BLaER1 treated with 17β-estradiol and CSF1 and Interleukin-3, amounts not matched to agents 10 nM and 100 nM (cell line): ENCODE measurements at regions not wholly inside any gene's neighbourhood (a gene's known extent, or its start where the extent isn't known, plus 50 kb on each side); places are given as distances from the start of the nearest gene placed in this dataset.
"Not testable (repeated sequence)": the region's sequence is repeated elsewhere in the genome, so short reads cannot be mapped to it uniquely, and the experiment has no call there.

Source experiments
- H3K27ac ChIP-seq, 11 experiments: shearing (Covaris generic); formaldehyde crosslinking; 2 replicates each; pipeline ENCODE4 v1.8.1; 2022
- H3K27me3 ChIP-seq, 11 experiments: shearing (Covaris generic); formaldehyde crosslinking; 2 replicates each; pipeline ENCODE4 v1.8.1; 2022
- H3K36me3 ChIP-seq, 11 experiments: shearing (Covaris generic); formaldehyde crosslinking; 2 replicates each; pipeline ENCODE4 v1.8.1; 2022
- H3K4me1 ChIP-seq, 10 experiments: shearing (Covaris generic); formaldehyde crosslinking; 2 replicates each; pipeline ENCODE4 v1.8.1; 2022
- H3K4me2 ChIP-seq, 11 experiments: shearing (Covaris generic); formaldehyde crosslinking; 2 replicates each; pipeline ENCODE4 v1.8.1; 2022
- H3K4me3 ChIP-seq, 10 experiments: shearing (Covaris generic); formaldehyde crosslinking; 2 replicates each; pipeline ENCODE4 v1.8.1; 2022
- H3K9ac ChIP-seq, 11 experiments: shearing (Covaris generic); formaldehyde crosslinking; 2 replicates each; pipeline ENCODE4 v1.8.1; 2022
- H3K9me3 ChIP-seq, 11 experiments: shearing (Covaris generic); formaldehyde crosslinking; replicated peaks in 1 of 11; 2 replicates each; pipeline ENCODE4 v1.8.1; 2022
- H4K20me1 ChIP-seq, 11 experiments: shearing (Covaris generic); formaldehyde crosslinking; 2 replicates each; pipeline ENCODE4 v1.8.1; 2022
- Cebpa-rat ChIP-seq, 11 experiments: shearing (Covaris generic); IDR thresholded peaks; 2 replicates each; pipeline ENCODE4 v1.8.1; 2022

- Histone ChIP-seq H3K4me1 (peaks cover 0 to 9% (median 3%) of the 10 kb centered on the region in 10 experiments; a peak in 5 of 20 replicates), H3K27ac (no peak overlapping the region), H3K9me3 (peaks cover 4 to 45% (median 29%) of the 10 kb centered on the region in 11 experiments; a peak in 19 of 22 replicates), H3K4me2 (no peak overlapping the region), H4K20me1 (no peaks in the 10 kb centered on the region; a peak in 1 of 22 replicates), H3K9ac (no peak overlapping the region), H3K36me3 (peaks cover 0 to 34% (median 13%) of the 10 kb centered on the region in 11 experiments; a peak in 11 of 22 replicates), H3K27me3 (no peaks in the 10 kb centered on the region), H3K4me3 (no peak overlapping the region)
- TF ChIP-seq Cebpa-rat (IDR thresholded peaks at IDR 0.05) = no peak
These were observed 135.0 kb downstream of the RALA start for GRCh38 chr7:39758234-39758970.

GRCh38 chr7:39761449-39761848, 138.1 kb downstream of the RALA start:
- no peak for TF ChIP-seq Cebpa-rat (IDR thresholded peaks at IDR 0.05)
- Histone ChIP-seq H3K27ac (no peak overlapping the region), H3K27me3 (no peaks in the 10 kb centered on the region), H3K4me1 (peaks cover 0 to 7% (median 0%) of the 10 kb centered on the region in 10 experiments; a peak in 4 of 20 replicates), H3K9me3 (peaks cover 0 to 28% (median 15%) of the 10 kb centered on the region in 11 experiments; a peak in 18 of 22 replicates), H4K20me1 (no peaks in the 10 kb centered on the region; a peak in 1 of 22 replicates), H3K4me2 (no peak overlapping the region), H3K36me3 (peaks cover 0 to 20% (median 7%) of the 10 kb centered on the region in 11 experiments; a peak in 10 of 22 replicates), H3K9ac (no peak overlapping the region), H3K4me3 (no peak overlapping the region)

GRCh38 chr7:39762466-39762865, 139.1 kb downstream of the RALA start:
- not testable (repeated sequence) for H3K27ac ChIP-seq, H3K9ac ChIP-seq, H3K27me3 ChIP-seq, H3K4me3 ChIP-seq, H3K4me1 ChIP-seq, H4K20me1 ChIP-seq
- Histone ChIP-seq H3K4me2 (peak overlapping the region in 3 of 11 experiments; percentile 10 to 36 (median 21); a peak in 5 of 22 replicates), H3K36me3 (peaks cover 0 to 17% (median 9%) of the 10 kb centered on the region in 11 experiments; a peak in 17 of 22 replicates), H3K9me3 (peaks cover 0 to 18% (median 6%) of the 10 kb centered on the region in 11 experiments; a peak in 14 of 22 replicates)

GRCh38 chr7:39762881-39763280, 139.5 kb downstream of the RALA start:
- not testable (repeated sequence) for H3K27ac ChIP-seq, H4K20me1 ChIP-seq, H3K27me3 ChIP-seq, H3K4me1 ChIP-seq, H3K9ac ChIP-seq, H3K4me3 ChIP-seq
- Histone ChIP-seq H3K36me3 (peaks cover 0 to 19% (median 13%) of the 10 kb centered on the region in 11 experiments; a peak in 18 of 22 replicates), H3K9me3 (peaks cover 0 to 17% (median 3%) of the 10 kb centered on the region in 11 experiments; a peak in 6 of 22 replicates), H3K4me2 (peak overlapping the region in 3 of 11 experiments; percentile 10 to 36 (median 21); a peak in 5 of 22 replicates)

GRCh38 chr7:39765833-39766232, 142.5 kb downstream of the RALA start:
- not testable (repeated sequence) for H4K20me1 ChIP-seq, H3K4me2 ChIP-seq, H3K4me1 ChIP-seq, H3K9me3 ChIP-seq, H3K27me3 ChIP-seq, H3K4me3 ChIP-seq, H3K9ac ChIP-seq, H3K27ac ChIP-seq
- H3K36me3 ChIP-seq = peaks cover 0 to 39% (median 21%) of the 10 kb centered on the region in 11 experiments; a peak in 18 of 22 replicates

- not testable (repeated sequence) for H3K9ac ChIP-seq, H3K27ac ChIP-seq, H3K4me2 ChIP-seq, H3K27me3 ChIP-seq, H3K4me1 ChIP-seq, H3K9me3 ChIP-seq, H3K4me3 ChIP-seq, H4K20me1 ChIP-seq
- peaks cover 0 to 56% (median 29%) of the 10 kb centered on the region in 11 experiments; a peak in 19 of 22 replicates for H3K36me3 ChIP-seq
These were observed 145.1 kb downstream of the RALA start for GRCh38 chr7:39768439-39768838.

GRCh38 chr7:39774341-39774851, 151.0 kb downstream of the RALA start:
- H3K36me3 ChIP-seq = peaks cover 0 to 35% (median 18%) of the 10 kb centered on the region in 11 experiments; a peak in 13 of 22 replicates
- H3K27ac ChIP-seq, H3K4me2 ChIP-seq, H3K4me1 ChIP-seq, H3K9ac ChIP-seq, H3K27me3 ChIP-seq, H4K20me1 ChIP-seq, H3K9me3 ChIP-seq, H3K4me3 ChIP-seq: not testable (repeated sequence)

GRCh38 chr7:39781557-39781956, 158.2 kb downstream of the RALA start:
- peaks cover 0 to 26% (median 14%) of the 10 kb centered on the region in 11 experiments; a peak in 13 of 22 replicates for H3K36me3 ChIP-seq
- H4K20me1 ChIP-seq, H3K27ac ChIP-seq, H3K4me1 ChIP-seq, H3K4me3 ChIP-seq, H3K27me3 ChIP-seq, H3K9me3 ChIP-seq, H3K9ac ChIP-seq, H3K4me2 ChIP-seq: not testable (repeated sequence)

GRCh38 chr7:39786440-39786839, 163.1 kb downstream of the RALA start:
- peaks cover 0 to 16% (median 11%) of the 10 kb centered on the region in 11 experiments; a peak in 15 of 22 replicates for H3K36me3 ChIP-seq
- not testable (repeated sequence) for H3K4me3 ChIP-seq, H3K4me1 ChIP-seq, H3K27me3 ChIP-seq, H3K4me2 ChIP-seq, H3K27ac ChIP-seq, H3K9me3 ChIP-seq, H4K20me1 ChIP-seq, H3K9ac ChIP-seq

- H3K27ac ChIP-seq, H3K9me3 ChIP-seq, H4K20me1 ChIP-seq: not testable (repeated sequence)
These were observed 159.0 kb upstream of the CDK13 start for GRCh38 chr7:39791035-39791434.

GRCh38 chr7:39791911-39792310, 158.1 kb upstream of the CDK13 start:
- H3K36me3 ChIP-seq = peaks cover 0 to 23% (median 11%) of the 10 kb centered on the region in 11 experiments; a peak in 12 of 22 replicates
- not testable (repeated sequence) for H3K27ac ChIP-seq, H3K27me3 ChIP-seq, H3K4me3 ChIP-seq, H3K9ac ChIP-seq, H3K4me1 ChIP-seq, H4K20me1 ChIP-seq, H3K4me2 ChIP-seq, H3K9me3 ChIP-seq

More at GRCh38 chr7:39791035-39791434, 159.0 kb upstream of the CDK13 start:
- H3K4me1 ChIP-seq, H3K4me3 ChIP-seq, H3K27me3 ChIP-seq, H3K9ac ChIP-seq, H3K4me2 ChIP-seq: not testable (repeated sequence)
- H3K36me3 ChIP-seq = peaks cover 0 to 23% (median 11%) of the 10 kb centered on the region in 11 experiments; a peak in 12 of 22 replicates

GRCh38 chr7:39793026-39793425, 157.0 kb upstream of the CDK13 start:
- H3K27ac ChIP-seq, H4K20me1 ChIP-seq, H3K9ac ChIP-seq, H3K4me1 ChIP-seq, H3K27me3 ChIP-seq, H3K4me2 ChIP-seq, H3K9me3 ChIP-seq, H3K4me3 ChIP-seq: not testable (repeated sequence)
- peaks cover 0 to 23% (median 11%) of the 10 kb centered on the region in 11 experiments; a peak in 12 of 22 replicates for H3K36me3 ChIP-seq

GRCh38 chr7:39793851-39794250, 156.2 kb upstream of the CDK13 start:
- not testable (repeated sequence) for H3K4me3 ChIP-seq, H3K9ac ChIP-seq, H3K4me2 ChIP-seq, H3K9me3 ChIP-seq, H4K20me1 ChIP-seq, H3K4me1 ChIP-seq, H3K27me3 ChIP-seq, H3K27ac ChIP-seq
- H3K36me3 ChIP-seq = peaks cover 0 to 23% (median 11%) of the 10 kb centered on the region in 11 experiments; a peak in 12 of 22 replicates
